Left ventricle myocardium inferior (tissue), 1 donor: ENCODE measurements at regions not wholly inside any gene's neighbourhood (a gene's known extent, or its start where the extent isn't known, plus 50 kb on each side); places are given as distances from the start of the nearest gene placed in this dataset.

ENCODE experiments used
- DNase-seq: peaks from one replicate; pipeline ENCODE4 v3.0.0-alpha.2; 2020
- H3K27ac ChIP-seq: fragments of 200-600 bp; replicated peaks from 2 replicates; pipeline ENCODE4 v1.8.0; 2021
- H3K27me3 ChIP-seq: fragments of 200-600 bp; 2 replicates; pipeline ENCODE4 v1.8.0; 2021; ENCODE audit warnings: low read depth
- H3K36me3 ChIP-seq: fragments of 200-600 bp; 2 replicates; pipeline ENCODE4 v1.8.0; 2021
- H3K4me1 ChIP-seq: fragments of 200-600 bp; 2 replicates; pipeline ENCODE4 v1.8.0; 2021
- H3K4me3 ChIP-seq: fragments of 200-600 bp; 2 replicates; pipeline ENCODE4 v1.8.0; 2021; ENCODE audit warnings: mild to moderate bottlenecking, moderate library complexity
- H3K9me3 ChIP-seq: fragments of 200-600 bp; replicated peaks from 2 replicates; pipeline ENCODE4 v1.8.0; 2021
- intact Hi-C: fragments of 100-400 bp; cut with micrococcal nuclease; formaldehyde crosslinking; loops from one replicate; pipeline ENCODE4 v1.11.0; 2022
- TF ChIP-seq, protein P1 (sequence below): fragments of 200-600 bp; IDR thresholded peaks from 2 replicates; pipeline ENCODE4 v1.8.0; 2021; ENCODE audit warnings: antibody characterized with exemption, mild to moderate bottlenecking, borderline replicate concordance
- donor health status: DM: no; HTN: yes; CAD: no; lungs with severe emphysema.

GRCh38 chr16:88284626-88285513 is 97.9 kb upstream of the ZNF469 start:
- H3K4me1 ChIP-seq = no peaks in the 10 kb centered on the region
- DNase-seq = no peak
- H3K9me3 ChIP-seq = peaks cover 37% of the 10 kb centered on the region
- no peak overlapping the region for H3K4me3 ChIP-seq
- intact Hi-C loops = no loop called here
- peaks cover 41% of the 10 kb centered on the region for H3K27me3 ChIP-seq
- no peaks in the 10 kb centered on the region for H3K36me3 ChIP-seq
- H3K27ac ChIP-seq = no peak overlapping the region
- TF ChIP-seq, protein P1, sequence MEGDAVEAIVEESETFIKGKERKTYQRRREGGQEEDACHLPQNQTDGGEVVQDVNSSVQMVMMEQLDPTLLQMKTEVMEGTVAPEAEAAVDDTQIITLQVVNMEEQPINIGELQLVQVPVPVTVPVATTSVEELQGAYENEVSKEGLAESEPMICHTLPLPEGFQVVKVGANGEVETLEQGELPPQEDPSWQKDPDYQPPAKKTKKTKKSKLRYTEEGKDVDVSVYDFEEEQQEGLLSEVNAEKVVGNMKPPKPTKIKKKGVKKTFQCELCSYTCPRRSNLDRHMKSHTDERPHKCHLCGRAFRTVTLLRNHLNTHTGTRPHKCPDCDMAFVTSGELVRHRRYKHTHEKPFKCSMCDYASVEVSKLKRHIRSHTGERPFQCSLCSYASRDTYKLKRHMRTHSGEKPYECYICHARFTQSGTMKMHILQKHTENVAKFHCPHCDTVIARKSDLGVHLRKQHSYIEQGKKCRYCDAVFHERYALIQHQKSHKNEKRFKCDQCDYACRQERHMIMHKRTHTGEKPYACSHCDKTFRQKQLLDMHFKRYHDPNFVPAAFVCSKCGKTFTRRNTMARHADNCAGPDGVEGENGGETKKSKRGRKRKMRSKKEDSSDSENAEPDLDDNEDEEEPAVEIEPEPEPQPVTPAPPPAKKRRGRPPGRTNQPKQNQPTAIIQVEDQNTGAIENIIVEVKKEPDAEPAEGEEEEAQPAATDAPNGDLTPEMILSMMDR = no peak

DNA sequence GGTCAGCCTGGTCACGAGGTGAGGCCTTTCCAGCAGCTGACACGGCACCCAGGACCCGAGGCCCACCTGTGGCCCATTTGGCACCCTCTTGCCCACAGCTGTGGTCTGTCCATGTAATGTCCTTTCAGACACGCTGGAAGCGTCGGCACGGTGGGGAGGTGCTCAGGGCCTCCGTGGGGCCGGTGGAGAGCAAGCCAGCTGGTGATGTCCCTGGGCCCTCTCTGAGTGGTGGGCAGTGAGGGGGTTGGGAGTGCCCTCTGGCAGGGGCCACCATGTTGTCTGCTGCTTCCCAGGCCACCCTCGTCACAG is 97.3 kb upstream of the ZNF469 start:
- TF ChIP-seq, protein P1 = no peak
- Histone ChIP-seq H3K27me3 (peaks cover 43% of the 10 kb centered on the region), H3K4me3 (no peak overlapping the region), H3K27ac (no peak overlapping the region), H3K36me3 (no peaks in the 10 kb centered on the region), H3K9me3 (peaks cover 34% of the 10 kb centered on the region), H3K4me1 (no peaks in the 10 kb centered on the region)
- intact Hi-C loops = no loop called here
- DNase-seq = no peak

GRCh38 chr16:88286301-88286923 is 96.3 kb upstream of the ZNF469 start:
- intact Hi-C loops = no loop called here
- Histone ChIP-seq H3K4me1 (no peaks in the 10 kb centered on the region), H3K36me3 (no peaks in the 10 kb centered on the region), H3K27me3 (peaks cover 52% of the 10 kb centered on the region), H3K9me3 (peaks cover 34% of the 10 kb centered on the region), H3K4me3 (no peak overlapping the region), H3K27ac (no peak overlapping the region)
- no peak for DNase-seq
- TF ChIP-seq, protein P1 = no peak

DNA sequence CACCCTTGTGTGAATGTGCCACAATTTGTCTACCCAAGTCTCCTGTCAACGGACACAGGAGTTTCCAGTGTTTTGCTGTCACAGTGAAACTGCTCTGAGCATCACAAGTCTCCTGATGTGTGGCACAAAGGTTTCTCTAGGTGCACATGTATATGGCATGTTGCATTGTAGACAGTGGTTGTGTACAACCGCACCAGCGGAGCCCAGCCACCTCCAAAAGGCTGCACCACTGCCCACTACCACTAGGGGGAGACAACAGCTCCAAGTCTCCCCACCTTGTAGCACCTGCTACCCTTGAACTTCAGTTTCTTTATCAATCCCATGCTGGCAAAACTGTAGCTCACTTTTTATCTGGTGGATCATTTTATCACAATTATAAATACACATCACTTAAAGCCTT is 95.5 kb upstream of the ZNF469 start:
- Histone ChIP-seq H3K4me3 (no peak overlapping the region), H3K27ac (no peak overlapping the region), H3K36me3 (no peaks in the 10 kb centered on the region), H3K9me3 (peaks cover 34% of the 10 kb centered on the region), H3K27me3 (peaks cover 54% of the 10 kb centered on the region), H3K4me1 (no peaks in the 10 kb centered on the region)
- TF ChIP-seq, protein P1 = peak; percentile 18
- DNase-seq = no peak
- intact Hi-C loops = no loop called here

DNA sequence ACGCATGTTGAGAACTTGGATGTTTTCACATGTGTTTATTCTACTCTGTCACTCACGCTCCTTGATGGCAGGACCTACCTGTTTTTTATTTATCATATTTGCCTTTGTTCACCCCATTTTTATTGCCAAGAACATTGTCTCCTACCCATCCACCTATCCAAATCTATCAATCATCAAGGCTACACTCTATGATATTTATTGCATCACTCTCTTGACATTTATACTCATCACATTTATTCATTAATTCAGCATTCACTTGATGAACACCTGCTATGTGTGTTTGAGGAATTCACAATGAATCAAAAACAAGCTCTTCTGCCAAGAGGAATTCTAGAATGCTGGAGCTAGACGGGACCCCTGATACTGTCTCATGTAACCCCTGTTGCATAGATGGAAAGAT is 94.5 kb upstream of the ZNF469 start:
- DNase-seq = no peak
- Histone ChIP-seq H3K4me1 (no peaks in the 10 kb centered on the region), H3K27ac (no peak overlapping the region), H3K9me3 (peaks cover 34% of the 10 kb centered on the region), H3K4me3 (no peak overlapping the region), H3K27me3 (peaks cover 54% of the 10 kb centered on the region), H3K36me3 (no peaks in the 10 kb centered on the region)
- TF ChIP-seq, protein P1 = no peak
- intact Hi-C loops = no loop called here
